Lower leg skin (tissue), 3 donors: ENCODE measurements at regions not wholly inside any gene's neighbourhood (a gene's known extent, or its start where the extent isn't known, plus 50 kb on each side); places are given as distances from the start of the nearest gene placed in this dataset.

Source experiments
- POLR2A ChIP-seq, 2 donors: fragments of 450-650 bp; IDR thresholded peaks; one replicate each; pipeline ENCODE4 v1.6.1; 2016 to 2017; ENCODE audit warnings: antibody characterized with exemption in 2 of 2, mild to moderate bottlenecking in 1 of 2, moderate library complexity in 1 of 2
- TF ChIP-seq, protein P1 (sequence below), 3 donors: fragments of 450-650 bp; IDR thresholded peaks; one replicate each; pipeline ENCODE4 v1.5.1; 2016; ENCODE audit warnings: antibody characterized with exemption in 3 of 3, mild to moderate bottlenecking in 3 of 3, moderate library complexity in 2 of 3

DNA sequence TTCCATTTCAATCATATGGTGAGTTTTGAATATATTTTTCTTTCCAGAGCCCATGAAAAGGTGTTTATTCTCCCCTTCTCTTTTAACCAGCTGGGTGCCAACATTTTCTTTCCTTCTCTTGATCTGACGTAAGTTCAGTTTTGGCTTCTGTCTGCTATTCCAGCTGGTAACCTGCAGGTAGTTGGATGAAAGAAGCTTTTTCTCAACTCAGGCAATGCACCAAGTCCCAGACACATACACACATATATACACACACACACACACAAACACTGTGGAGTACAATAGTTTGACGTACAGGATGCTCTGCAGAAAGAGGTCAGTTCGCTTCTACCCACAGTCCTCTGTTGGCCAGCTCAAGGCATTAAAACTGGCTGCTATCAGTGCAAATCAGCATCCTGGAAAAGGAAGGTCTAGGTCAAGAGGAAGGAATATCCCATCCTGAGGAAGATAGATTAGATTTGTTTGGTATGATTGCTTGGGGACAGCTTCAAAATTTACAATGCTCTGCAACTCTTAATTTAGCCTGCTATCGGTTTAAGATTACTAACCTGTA, 214.3 kb upstream of the SEMA6A start:
- TF ChIP-seq, protein P1, sequence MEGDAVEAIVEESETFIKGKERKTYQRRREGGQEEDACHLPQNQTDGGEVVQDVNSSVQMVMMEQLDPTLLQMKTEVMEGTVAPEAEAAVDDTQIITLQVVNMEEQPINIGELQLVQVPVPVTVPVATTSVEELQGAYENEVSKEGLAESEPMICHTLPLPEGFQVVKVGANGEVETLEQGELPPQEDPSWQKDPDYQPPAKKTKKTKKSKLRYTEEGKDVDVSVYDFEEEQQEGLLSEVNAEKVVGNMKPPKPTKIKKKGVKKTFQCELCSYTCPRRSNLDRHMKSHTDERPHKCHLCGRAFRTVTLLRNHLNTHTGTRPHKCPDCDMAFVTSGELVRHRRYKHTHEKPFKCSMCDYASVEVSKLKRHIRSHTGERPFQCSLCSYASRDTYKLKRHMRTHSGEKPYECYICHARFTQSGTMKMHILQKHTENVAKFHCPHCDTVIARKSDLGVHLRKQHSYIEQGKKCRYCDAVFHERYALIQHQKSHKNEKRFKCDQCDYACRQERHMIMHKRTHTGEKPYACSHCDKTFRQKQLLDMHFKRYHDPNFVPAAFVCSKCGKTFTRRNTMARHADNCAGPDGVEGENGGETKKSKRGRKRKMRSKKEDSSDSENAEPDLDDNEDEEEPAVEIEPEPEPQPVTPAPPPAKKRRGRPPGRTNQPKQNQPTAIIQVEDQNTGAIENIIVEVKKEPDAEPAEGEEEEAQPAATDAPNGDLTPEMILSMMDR (IDR thresholded peaks at IDR 0.05): no peak
- no peak for TF ChIP-seq POLR2A (IDR thresholded peaks at IDR 0.05)
